ENCODE measurements at regions not wholly inside any gene's neighbourhood (a gene's known extent, or its start where the extent isn't known, plus 50 kb on each side); places are given as distances from the start of the nearest gene placed in this dataset.
"Not testable (repeated sequence)": the region's sequence is repeated elsewhere in the genome, so short reads cannot be mapped to it uniquely, and the experiment has no call there.

- no peaks in the 10 kb centered on the region for H3K27me3 Mint-ChIP-seq
- no peak overlapping the region for H3K4me3 Mint-ChIP-seq
- H3K27ac Mint-ChIP-seq = no peak overlapping the region
- H3K9me3 Mint-ChIP-seq (ENCODE audit: low read depth) = peaks cover 8% of the 10 kb centered on the region
- intact Hi-C loops (cut with DNase I, micrococcal nuclease) = no loop called here
- ATAC-seq (no peak), DNase-seq (no peak)
- CTCF ChIA-PET = interaction anchor here (0.7 kb wide), 1 partner anchor 994 kb away, joined by 3 read pairs; no protein-coding TSS in a partner anchor
- POLR2A ChIA-PET = no interaction called here
- no peaks in the 10 kb centered on the region for H3K36me3 Mint-ChIP-seq (ENCODE audit: low read depth)
- H3K4me1 Mint-ChIP-seq = no peaks in the 10 kb centered on the region
These were observed 526.7 kb upstream of the ADAMTS16 start for GRCh38 chr5:4613440-4613839.

DNA sequence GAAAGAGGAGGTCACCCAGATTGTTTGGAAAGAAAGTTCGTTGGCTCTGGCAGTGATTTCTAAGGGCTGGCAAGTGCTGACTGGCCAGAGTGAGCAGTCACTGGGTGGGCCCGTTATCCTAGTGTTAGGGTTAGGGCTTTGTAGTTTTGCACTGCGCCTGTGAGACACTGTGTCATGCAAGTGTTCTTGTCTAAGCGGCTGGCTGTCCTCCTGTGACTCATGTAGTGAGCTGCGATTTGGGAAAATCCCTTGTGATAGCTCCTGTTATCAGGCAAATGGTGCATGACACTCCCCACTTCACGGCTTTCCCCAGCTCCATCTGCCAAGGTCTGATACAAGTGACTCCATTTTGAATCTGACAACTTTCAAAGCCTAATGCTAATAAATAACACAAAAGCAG, 526.0 kb upstream of the ADAMTS16 start:
- H3K27ac Mint-ChIP-seq = no peak overlapping the region
- H3K36me3 Mint-ChIP-seq (ENCODE audit: low read depth) = no peaks in the 10 kb centered on the region
- DNase-seq (no peak), ATAC-seq (no peak)
- CTCF ChIA-PET = no interaction called here
- no peaks in the 10 kb centered on the region for H3K4me1 Mint-ChIP-seq
- no peak overlapping the region for H3K4me3 Mint-ChIP-seq
- peaks cover 3% of the 10 kb centered on the region for H3K9me3 Mint-ChIP-seq (ENCODE audit: low read depth)
- intact Hi-C loops (cut with DNase I, micrococcal nuclease) = no loop called here
- no peaks in the 10 kb centered on the region for H3K27me3 Mint-ChIP-seq
- POLR2A ChIA-PET = no interaction called here

GRCh38 chr5:4615369-4615768, 524.8 kb upstream of the ADAMTS16 start:
- H3K9me3 Mint-ChIP-seq (ENCODE audit: low read depth); intact Hi-C loops (cut with DNase I, micrococcal nuclease); DNase-seq; ATAC-seq; H3K4me3 Mint-ChIP-seq; H3K27me3 Mint-ChIP-seq; H3K36me3 Mint-ChIP-seq (ENCODE audit: low read depth); H3K27ac Mint-ChIP-seq; H3K4me1 Mint-ChIP-seq; POLR2A ChIA-PET; CTCF ChIA-PET: not testable (repeated sequence)

DNA sequence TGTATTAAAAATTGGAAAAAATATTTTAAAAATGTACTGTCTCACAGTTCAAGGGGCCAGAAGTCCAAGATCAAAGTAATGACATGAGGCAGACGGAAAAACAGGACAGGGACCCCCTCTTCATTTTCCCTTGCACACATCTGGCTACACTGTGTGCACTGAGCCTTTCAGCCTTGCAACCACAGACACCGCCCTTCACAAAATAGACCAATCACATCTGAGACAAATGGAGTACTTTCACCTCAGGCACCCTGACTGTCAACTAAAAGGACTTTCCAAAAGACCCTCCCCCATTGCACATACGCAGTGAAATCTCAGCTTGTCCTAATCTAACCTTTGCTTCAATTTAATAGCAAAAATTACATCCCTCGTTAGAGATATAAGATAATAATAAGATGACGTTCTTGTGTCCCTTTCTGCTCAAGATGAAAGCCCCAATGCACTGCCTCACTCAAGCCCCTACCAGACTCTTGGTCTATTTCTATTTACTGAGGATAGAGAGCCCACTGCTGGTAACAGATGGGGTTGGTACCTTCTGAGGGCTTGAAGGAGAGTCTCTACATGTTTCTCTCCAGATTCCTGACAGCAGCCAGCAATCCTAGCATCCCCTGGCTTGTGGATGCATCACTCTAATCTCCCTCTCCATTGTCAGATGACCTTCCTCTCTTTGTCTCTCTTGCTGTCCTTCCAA, 514.8 kb upstream of the ADAMTS16 start:
- POLR2A ChIA-PET = no interaction called here
- no peaks in the 10 kb centered on the region for H3K4me1 Mint-ChIP-seq
- H3K27me3 Mint-ChIP-seq = no peaks in the 10 kb centered on the region
- ATAC-seq = no peak
- CTCF ChIA-PET = no interaction called here
- DNase-seq = no peak
- no peak overlapping the region for H3K4me3 Mint-ChIP-seq
- peaks cover 10% of the 10 kb centered on the region for H3K9me3 Mint-ChIP-seq (ENCODE audit: low read depth)
- no peak overlapping the region for H3K27ac Mint-ChIP-seq
- no peaks in the 10 kb centered on the region for H3K36me3 Mint-ChIP-seq (ENCODE audit: low read depth)
- intact Hi-C loops (cut with DNase I, micrococcal nuclease) = no loop called here

- DNase-seq (no peak), ATAC-seq (no peak)
- intact Hi-C loops (cut with DNase I, micrococcal nuclease) = no loop called here
- Mint-ChIP-seq H3K4me3 (no peak overlapping the region), H3K36me3 (ENCODE audit: low read depth) (no peaks in the 10 kb centered on the region), H3K4me1 (no peaks in the 10 kb centered on the region), H3K27me3 (no peaks in the 10 kb centered on the region), H3K9me3 (ENCODE audit: low read depth) (peaks cover 13% of the 10 kb centered on the region), H3K27ac (no peak overlapping the region)
- POLR2A ChIA-PET = no interaction called here
- CTCF ChIA-PET = no interaction called here
These were observed 513.0 kb upstream of the ADAMTS16 start for GRCh38 chr5:4627131-4627530.

DNA sequence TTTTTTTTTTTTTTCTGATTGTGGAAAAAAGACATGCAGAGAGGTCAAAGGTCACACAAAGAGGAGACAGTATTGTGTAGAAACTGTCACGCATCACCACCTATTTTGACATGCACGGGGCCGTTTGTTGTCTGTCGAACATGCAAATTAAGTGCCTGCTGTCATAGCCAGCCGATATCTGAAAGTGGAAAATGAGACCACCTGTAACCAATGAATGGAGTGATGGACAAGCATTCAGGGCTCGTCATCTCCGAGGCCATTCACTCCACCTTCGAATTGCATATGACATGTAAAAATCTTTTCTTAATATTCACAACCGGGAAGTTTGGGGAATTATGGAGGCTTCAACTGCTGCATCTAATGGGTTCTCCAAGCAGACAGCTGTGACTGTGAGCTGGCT, 512.2 kb upstream of the ADAMTS16 start:
- CTCF ChIA-PET = no interaction called here

GRCh38 chr5:4628645-4629385, 511.3 kb upstream of the ADAMTS16 start:
- intact Hi-C loops (cut with DNase I, micrococcal nuclease) = no loop called here
- ChIA-PET POLR2A (no interaction called here), CTCF (no interaction called here)
- no peak overlapping the region for H3K4me3 Mint-ChIP-seq
- DNase-seq = no peak
- ATAC-seq = no peak
- H3K27ac Mint-ChIP-seq = no peak overlapping the region
- no peaks in the 10 kb centered on the region for H3K36me3 Mint-ChIP-seq (ENCODE audit: low read depth)
- peaks cover 10% of the 10 kb centered on the region for H3K9me3 Mint-ChIP-seq (ENCODE audit: low read depth)
- H3K27me3 Mint-ChIP-seq = no peaks in the 10 kb centered on the region
- no peaks in the 10 kb centered on the region for H3K4me1 Mint-ChIP-seq

More for the DNA sequence above, 512.2 kb upstream of the ADAMTS16 start:
- no peaks in the 10 kb centered on the region for H3K36me3 Mint-ChIP-seq (ENCODE audit: low read depth)
- no peaks in the 10 kb centered on the region for H3K27me3 Mint-ChIP-seq
- H3K4me3 Mint-ChIP-seq = no peak overlapping the region
- no peak overlapping the region for H3K27ac Mint-ChIP-seq
- H3K9me3 Mint-ChIP-seq (ENCODE audit: low read depth) = peaks cover 13% of the 10 kb centered on the region
- intact Hi-C loops (cut with DNase I, micrococcal nuclease) = no loop called here
- no peaks in the 10 kb centered on the region for H3K4me1 Mint-ChIP-seq
- POLR2A ChIA-PET = no interaction called here
- ATAC-seq = no peak
- no peak for DNase-seq

DNA sequence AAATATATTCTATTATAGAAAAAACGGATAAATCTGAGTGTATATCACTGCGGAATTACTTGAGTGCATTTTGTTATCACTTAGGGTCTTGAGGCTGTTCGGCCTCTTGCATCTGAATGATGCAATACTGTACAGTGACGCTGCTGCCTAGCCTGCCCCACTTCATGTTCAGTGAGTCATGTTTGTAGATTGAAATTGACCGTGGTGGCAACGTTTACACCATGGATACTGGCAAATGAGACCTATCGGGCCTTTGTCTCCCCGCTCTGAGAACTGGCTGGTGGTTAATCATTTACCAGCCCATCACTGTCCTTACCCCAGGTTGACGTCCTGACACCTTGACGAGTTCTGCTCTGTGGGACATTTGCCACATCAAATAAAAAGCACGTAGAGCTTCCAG, 510.1 kb upstream of the ADAMTS16 start:
- DNase-seq (no peak), ATAC-seq (no peak)
- intact Hi-C loops (cut with DNase I, micrococcal nuclease) = no loop called here
- Mint-ChIP-seq H3K9me3 (ENCODE audit: low read depth) (peaks cover 10% of the 10 kb centered on the region), H3K27ac (no peak overlapping the region), H3K36me3 (ENCODE audit: low read depth) (no peaks in the 10 kb centered on the region), H3K27me3 (no peaks in the 10 kb centered on the region), H3K4me3 (no peak overlapping the region), H3K4me1 (no peaks in the 10 kb centered on the region)
- ChIA-PET CTCF (no interaction called here), POLR2A (no interaction called here)

DNA sequence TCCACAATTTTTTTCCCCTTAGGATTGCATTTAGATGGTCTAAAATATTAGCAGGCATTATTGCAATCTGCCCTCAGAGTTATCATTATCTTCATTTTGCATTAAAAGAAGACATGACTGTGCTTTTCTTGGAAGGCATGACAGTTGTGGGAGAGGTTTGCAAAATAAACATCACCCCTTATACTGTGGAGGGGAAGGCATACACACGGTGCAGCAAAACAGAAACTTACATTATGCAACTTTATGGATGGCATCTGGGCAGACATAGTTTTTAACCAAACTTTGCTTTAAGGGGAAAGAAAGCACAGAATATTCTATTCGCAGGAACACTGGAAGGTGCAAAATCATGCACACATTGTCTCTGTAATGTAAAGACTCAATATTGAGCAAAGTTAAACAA, 505.8 kb upstream of the ADAMTS16 start:
- no peaks in the 10 kb centered on the region for H3K27me3 Mint-ChIP-seq
- H3K4me1 Mint-ChIP-seq = no peaks in the 10 kb centered on the region
- peaks cover 7% of the 10 kb centered on the region for H3K9me3 Mint-ChIP-seq (ENCODE audit: low read depth)
- H3K36me3 Mint-ChIP-seq (ENCODE audit: low read depth) = no peaks in the 10 kb centered on the region
- H3K4me3 Mint-ChIP-seq = no peak overlapping the region
- no peak for DNase-seq
- CTCF ChIA-PET = no interaction called here
- POLR2A ChIA-PET = no interaction called here
- no peak overlapping the region for H3K27ac Mint-ChIP-seq
- intact Hi-C loops (cut with DNase I, micrococcal nuclease) = no loop called here
- no peak for ATAC-seq

GRCh38 chr5:4636378-4636777, 503.8 kb upstream of the ADAMTS16 start:
- no peak for DNase-seq
- no peaks in the 10 kb centered on the region for H3K27me3 Mint-ChIP-seq

DNA sequence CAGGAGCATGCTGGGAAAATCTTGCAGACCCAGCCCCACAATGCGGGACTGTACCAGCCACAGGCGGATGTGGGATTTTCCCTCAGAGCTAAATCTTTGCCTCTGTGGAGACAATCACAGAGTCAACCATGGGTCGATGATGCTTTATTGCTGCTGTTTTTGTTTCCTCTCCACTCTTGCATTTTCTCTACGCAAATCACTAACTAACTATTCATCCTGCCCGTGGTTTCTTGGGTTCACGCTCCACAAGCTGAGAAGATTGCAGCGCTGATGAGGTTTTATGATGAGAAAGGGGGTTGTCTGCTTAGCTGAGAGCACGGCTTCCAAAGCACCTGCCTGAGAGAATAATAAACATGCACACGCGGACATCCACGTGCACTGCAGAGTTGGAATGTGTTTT, 500.2 kb upstream of the ADAMTS16 start:
- DNase-seq (no peak), ATAC-seq (no peak)
- no peaks in the 10 kb centered on the region for H3K27me3 Mint-ChIP-seq
- H3K27ac Mint-ChIP-seq = no peak overlapping the region
- H3K4me3 Mint-ChIP-seq = no peak overlapping the region
- ChIA-PET POLR2A (no interaction called here), CTCF (interaction anchor here (1.0 kb wide), 1 partner anchor 18 kb away, joined by 3 read pairs; no protein-coding TSS in a partner anchor)
- intact Hi-C loops (cut with DNase I, micrococcal nuclease) = no loop called here
- no peaks in the 10 kb centered on the region for H3K4me1 Mint-ChIP-seq
- no peaks in the 10 kb centered on the region for H3K36me3 Mint-ChIP-seq (ENCODE audit: low read depth)
- H3K9me3 Mint-ChIP-seq (ENCODE audit: low read depth) = no peaks in the 10 kb centered on the region

More at GRCh38 chr5:4636378-4636777, 503.8 kb upstream of the ADAMTS16 start:
- Mint-ChIP-seq H3K4me1 (no peaks in the 10 kb centered on the region), H3K27ac (no peak overlapping the region), H3K9me3 (ENCODE audit: low read depth) (peaks cover 4% of the 10 kb centered on the region), H3K36me3 (ENCODE audit: low read depth) (no peaks in the 10 kb centered on the region), H3K4me3 (no peak overlapping the region)
- CTCF ChIA-PET = no interaction called here
- POLR2A ChIA-PET = no interaction called here
- ATAC-seq = no peak
- intact Hi-C loops (cut with DNase I, micrococcal nuclease) = no loop called here

GRCh38 chr5:4640795-4641194, 499.3 kb upstream of the ADAMTS16 start:
- no peak for DNase-seq
- Mint-ChIP-seq H3K27ac (no peak overlapping the region), H3K4me1 (no peaks in the 10 kb centered on the region), H3K4me3 (no peak overlapping the region), H3K27me3 (no peaks in the 10 kb centered on the region), H3K9me3 (ENCODE audit: low read depth) (peaks cover 3% of the 10 kb centered on the region), H3K36me3 (ENCODE audit: low read depth) (no peaks in the 10 kb centered on the region)
- POLR2A ChIA-PET = no interaction called here
- no peak for ATAC-seq
- CTCF ChIA-PET = interaction anchor here (1.0 kb wide), 1 partner anchor 19 kb away, joined by 3 read pairs; no protein-coding TSS in a partner anchor
- intact Hi-C loops (cut with DNase I, micrococcal nuclease) = no loop called here

Measured in activated CD4-positive, alpha-beta T cell treated with anti-CD3 and anti-CD28 coated beads for 36 hours (primary cell).